ENCODE measurements at regions not wholly inside any gene's neighbourhood (a gene's known extent, or its start where the extent isn't known, plus 50 kb on each side); places are given as distances from the start of the nearest gene placed in this dataset.

DNA sequence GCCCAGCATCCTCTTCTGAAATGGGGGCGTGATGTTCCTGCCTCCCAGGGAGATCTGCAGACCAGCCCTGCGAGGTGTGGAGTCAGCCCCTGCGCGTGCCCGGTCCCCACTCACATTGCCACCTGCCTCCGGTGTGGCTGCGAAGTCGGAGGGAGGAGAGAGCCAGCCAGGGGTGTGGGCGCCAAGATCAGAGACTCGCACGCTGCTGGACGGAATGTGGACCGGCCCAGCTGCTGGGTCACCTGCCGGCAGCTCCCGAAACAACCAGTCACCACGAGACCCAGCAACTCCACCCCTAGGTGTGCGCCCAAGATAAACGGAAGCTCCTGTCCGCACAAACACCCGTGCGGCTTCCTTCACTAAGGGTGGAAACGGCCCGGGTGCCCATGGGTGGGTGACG lies 51.1 kb upstream of the EGFL7 start:
- no peaks in the 10 kb centered on the region for H3K9me3 ChIP-seq
- H3K36me3 ChIP-seq, result no peaks in the 10 kb centered on the region
- TF ChIP-seq, protein P1, sequence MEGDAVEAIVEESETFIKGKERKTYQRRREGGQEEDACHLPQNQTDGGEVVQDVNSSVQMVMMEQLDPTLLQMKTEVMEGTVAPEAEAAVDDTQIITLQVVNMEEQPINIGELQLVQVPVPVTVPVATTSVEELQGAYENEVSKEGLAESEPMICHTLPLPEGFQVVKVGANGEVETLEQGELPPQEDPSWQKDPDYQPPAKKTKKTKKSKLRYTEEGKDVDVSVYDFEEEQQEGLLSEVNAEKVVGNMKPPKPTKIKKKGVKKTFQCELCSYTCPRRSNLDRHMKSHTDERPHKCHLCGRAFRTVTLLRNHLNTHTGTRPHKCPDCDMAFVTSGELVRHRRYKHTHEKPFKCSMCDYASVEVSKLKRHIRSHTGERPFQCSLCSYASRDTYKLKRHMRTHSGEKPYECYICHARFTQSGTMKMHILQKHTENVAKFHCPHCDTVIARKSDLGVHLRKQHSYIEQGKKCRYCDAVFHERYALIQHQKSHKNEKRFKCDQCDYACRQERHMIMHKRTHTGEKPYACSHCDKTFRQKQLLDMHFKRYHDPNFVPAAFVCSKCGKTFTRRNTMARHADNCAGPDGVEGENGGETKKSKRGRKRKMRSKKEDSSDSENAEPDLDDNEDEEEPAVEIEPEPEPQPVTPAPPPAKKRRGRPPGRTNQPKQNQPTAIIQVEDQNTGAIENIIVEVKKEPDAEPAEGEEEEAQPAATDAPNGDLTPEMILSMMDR (IDR thresholded peaks at IDR 0.05), result no peak
- no peak for TF ChIP-seq POLR2A (IDR thresholded peaks at IDR 0.05)
- H3K27ac ChIP-seq, result no peak overlapping the region
- intact Hi-C loops (cut with DNase I), result no loop called here
- no peaks in the 10 kb centered on the region for H3K27me3 ChIP-seq
- no peak for DNase-seq
- H3K4me1 ChIP-seq, result peaks cover 0 to 16% of the 10 kb centered on the region in 2 donors
- H3K4me3 ChIP-seq (replicated peaks in 1 of 3), result no peak overlapping the region
- 92 to 94% methylated on average over 24 of the region's 24 CpGs for whole genome bisulfite sequencing, 2 donors

DNA sequence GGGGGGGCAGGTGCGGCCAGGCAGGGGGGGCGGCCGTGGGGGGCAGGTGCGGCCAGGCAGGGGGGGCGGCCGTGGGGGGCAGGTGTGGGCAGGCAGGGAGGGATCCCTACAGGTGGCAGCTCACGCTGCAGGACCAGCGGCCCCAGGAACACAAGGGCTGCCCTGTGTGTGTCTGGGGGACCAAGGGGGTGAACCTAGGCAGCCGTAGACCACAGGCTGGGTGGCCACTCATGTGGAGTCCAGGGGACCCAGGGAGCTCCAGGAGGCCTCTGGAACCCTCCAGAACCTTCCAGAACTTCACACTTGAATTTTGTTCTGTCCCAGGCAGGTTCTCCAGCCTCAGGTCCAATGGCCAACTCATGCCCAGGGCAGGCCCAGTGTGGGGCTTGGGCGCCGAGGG lies 51.6 kb upstream of the EGFL7 start:
- TF ChIP-seq POLR2A (IDR thresholded peaks at IDR 0.05), result no peak
- TF ChIP-seq, protein P1 (IDR thresholded peaks at IDR 0.05), result no peak
- intact Hi-C loops (cut with DNase I), result no loop called here
- Histone ChIP-seq H3K27me3 (no peaks in the 10 kb centered on the region), H3K36me3 (no peaks in the 10 kb centered on the region), H3K27ac (no peak overlapping the region), H3K4me1 (peaks cover 0 to 19% of the 10 kb centered on the region in 2 donors), H3K9me3 (no peaks in the 10 kb centered on the region), H3K4me3 (replicated peaks in 1 of 3) (no peak overlapping the region)
- no peak for DNase-seq
- 88 to 94% methylated on average over 5 of the region's 11 CpGs for WGBS, 2 donors

DNA sequence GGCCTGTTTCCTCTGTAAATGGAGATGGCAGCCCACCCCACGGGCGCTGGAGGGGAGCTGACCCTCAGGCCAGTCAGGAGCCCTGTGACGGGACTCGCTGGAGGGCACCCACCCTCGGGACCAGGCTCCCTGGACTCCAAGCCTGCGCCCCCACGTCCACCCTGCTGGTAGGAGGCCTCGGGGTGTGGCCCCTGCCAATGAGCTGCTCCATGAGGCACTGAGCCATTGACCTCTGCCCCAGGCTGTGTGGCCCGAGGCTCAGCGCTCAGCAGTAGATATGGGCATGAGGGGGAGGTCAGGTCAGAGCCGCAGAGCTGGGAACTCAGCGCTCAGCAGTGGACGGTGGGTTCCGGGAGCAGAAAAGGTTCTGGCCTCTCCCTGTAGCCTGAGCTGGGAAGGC lies 52.3 kb upstream of the EGFL7 start:
- Histone ChIP-seq H3K4me3 (replicated peaks in 1 of 3) (no peak overlapping the region), H3K9me3 (no peaks in the 10 kb centered on the region), H3K27me3 (no peaks in the 10 kb centered on the region), H3K27ac (no peak overlapping the region), H3K36me3 (no peaks in the 10 kb centered on the region), H3K4me1 (peaks cover 0 to 22% of the 10 kb centered on the region in 2 donors)
- TF ChIP-seq, protein P1 (IDR thresholded peaks at IDR 0.05), result no peak
- TF ChIP-seq POLR2A (IDR thresholded peaks at IDR 0.05), result no peak
- no CpG with 5 or more reads among the region's 14 CpGs for WGBS, 2 donors
- intact Hi-C loops (cut with DNase I), result no loop called here
- DNase-seq, result no peak

DNA sequence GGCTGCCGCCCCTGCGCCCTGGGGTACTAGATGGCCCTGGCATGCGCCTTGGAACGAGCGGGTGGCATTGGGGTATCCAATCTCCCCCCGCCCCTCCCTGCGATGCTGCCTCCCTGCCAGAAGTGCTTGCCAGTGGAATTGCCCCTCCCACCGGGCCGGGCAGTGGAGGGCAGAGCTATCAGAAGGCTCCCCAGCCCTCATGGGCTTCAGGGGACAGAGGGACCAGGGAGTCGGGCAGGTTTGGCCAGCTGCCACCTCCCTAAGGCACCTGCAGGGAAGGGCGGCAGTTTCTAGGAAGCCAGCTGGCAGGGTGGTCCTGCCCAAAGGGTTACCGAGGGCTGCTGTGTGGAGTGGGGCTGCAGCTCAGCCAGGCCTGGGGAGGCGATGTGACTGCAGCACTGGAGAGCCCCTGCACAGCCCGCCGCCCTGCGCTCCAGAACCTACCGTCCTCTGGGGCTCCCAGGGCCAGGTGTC lies 52.8 kb upstream of the EGFL7 start:
- no peak for DNase-seq
- Histone ChIP-seq H3K4me1 (peaks cover 0 to 25% of the 10 kb centered on the region in 2 donors), H3K27ac (no peak overlapping the region), H3K27me3 (no peaks in the 10 kb centered on the region), H3K9me3 (no peaks in the 10 kb centered on the region), H3K4me3 (replicated peaks in 1 of 3) (no peak overlapping the region), H3K36me3 (no peaks in the 10 kb centered on the region)
- intact Hi-C loops (cut with DNase I), result no loop called here
- no peak for TF ChIP-seq POLR2A (IDR thresholded peaks at IDR 0.05)
- TF ChIP-seq, protein P1 (IDR thresholded peaks at IDR 0.05), result no peak
- 70 to 81% methylated on average over 6 of the region's 17 CpGs for WGBS, 2 donors

DNA sequence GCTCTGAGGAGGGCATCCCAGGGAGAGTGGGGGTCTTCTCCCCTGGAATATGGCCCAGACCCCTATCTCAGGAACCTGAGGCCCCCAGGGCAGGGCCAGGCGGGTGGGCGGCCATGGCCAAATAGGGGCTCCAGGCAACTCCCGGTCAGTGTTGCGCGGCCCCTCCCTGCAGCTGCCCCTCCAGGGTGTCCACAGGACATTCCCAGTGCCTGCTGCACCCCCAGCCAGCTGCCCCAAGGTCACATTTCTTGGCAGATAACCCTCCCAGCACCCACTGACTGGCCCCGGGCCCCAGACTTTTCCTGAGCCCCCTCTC lies 53.6 kb upstream of the EGFL7 start:
- intact Hi-C loops (cut with DNase I), result no loop called here
- Histone ChIP-seq H3K9me3 (no peaks in the 10 kb centered on the region), H3K4me3 (replicated peaks in 1 of 3) (no peak overlapping the region), H3K4me1 (peaks cover 0 to 22% of the 10 kb centered on the region in 2 donors), H3K27me3 (no peaks in the 10 kb centered on the region), H3K27ac (no peak overlapping the region), H3K36me3 (no peaks in the 10 kb centered on the region)
- no peak for TF ChIP-seq POLR2A (IDR thresholded peaks at IDR 0.05)
- TF ChIP-seq, protein P1 (IDR thresholded peaks at IDR 0.05), result no peak
- 68 to 86% methylated on average over 1 to 3 of the region's 6 CpGs for WGBS, 2 donors
- no peak for DNase-seq
